ENCODE measurements at regions not wholly inside any gene's neighbourhood (a gene's known extent, or its start where the extent isn't known, plus 50 kb on each side); places are given as distances from the start of the nearest gene placed in this dataset.

DNA sequence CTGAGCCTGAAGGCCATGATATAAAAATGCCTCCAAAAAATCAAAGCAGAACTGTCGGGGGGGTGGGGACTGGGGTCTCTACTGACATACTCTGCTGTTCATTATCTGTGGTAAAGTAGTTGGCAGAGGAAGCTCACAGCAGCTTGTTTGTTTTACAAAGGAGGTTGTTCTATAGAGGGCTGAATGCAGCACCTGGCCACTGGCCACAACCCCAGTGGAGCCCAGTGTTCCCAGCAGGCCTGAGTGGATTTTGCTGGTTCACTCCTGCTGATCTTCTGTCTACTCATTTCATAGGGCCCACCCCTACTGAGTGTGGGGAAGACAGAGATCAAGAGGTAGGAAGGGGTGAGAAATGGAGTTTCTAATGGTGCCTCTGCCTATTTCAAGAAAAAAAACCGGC is 125.5 kb downstream of the DIPK2A start:
- in situ Hi-C loops (cut with MboI; ENCODE audit: low pct_unique_long_range_greater_than_20kb in 2 of 9, low sequenced_read_pairs in 9 of 9, unreplicated experiment in 9 of 9): no loop called here
- Histone ChIP-seq H3K27ac (no peak overlapping the region), H3K4me3 (no peak overlapping the region), H3K4me1 (replicated peaks in 1 of 2) (peaks cover 0 to 11% of the 10 kb centered on the region in 2 donors)
- ATAC-seq (replicated peaks in 6 of 8): peak in 1 of 8 experiments; percentile 51
- 0 to 67% (median 50%) methylated on average over 1 to 2 of the region's 2 CpGs; no CpG with 5 or more reads in 5 of the 10 experiments for WGBS, 10 experiments

DNA sequence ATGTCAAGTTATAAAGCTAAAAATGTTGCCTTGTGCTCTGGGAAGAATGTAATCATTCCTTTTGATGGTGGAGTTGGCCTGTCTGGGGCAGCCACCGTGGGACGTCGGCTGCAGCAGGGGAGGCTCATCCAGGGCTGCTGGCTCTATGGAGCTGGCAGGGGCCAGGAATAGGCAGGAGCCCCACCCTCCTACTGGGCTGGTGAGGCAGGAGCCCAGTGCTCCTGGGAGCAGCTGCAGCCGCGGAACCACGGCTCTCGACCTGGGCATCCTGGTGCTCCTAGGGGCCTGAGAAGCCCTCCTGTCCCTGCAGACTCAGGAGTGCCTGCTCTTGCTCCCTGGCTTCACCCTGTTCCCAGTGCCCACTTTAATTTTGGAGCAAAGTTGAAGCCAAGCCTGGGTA is 127.1 kb downstream of the DIPK2A start:
- Histone ChIP-seq H3K4me3 (no peak overlapping the region), H3K4me1 (replicated peaks in 1 of 2) (peaks cover 2 to 25% of the 10 kb centered on the region in 2 donors), H3K27ac (no peak overlapping the region)
- WGBS, 10 experiments: 47 to 93% (median 60%) methylated on average over 1 to 4 of the region's 7 CpGs; no CpG with 5 or more reads in 7 of the 10 experiments
- no peak for ATAC-seq (replicated peaks in 6 of 8)
- in situ Hi-C loops (cut with MboI; ENCODE audit: low pct_unique_long_range_greater_than_20kb in 2 of 9, low sequenced_read_pairs in 9 of 9, unreplicated experiment in 9 of 9): no loop called here

DNA sequence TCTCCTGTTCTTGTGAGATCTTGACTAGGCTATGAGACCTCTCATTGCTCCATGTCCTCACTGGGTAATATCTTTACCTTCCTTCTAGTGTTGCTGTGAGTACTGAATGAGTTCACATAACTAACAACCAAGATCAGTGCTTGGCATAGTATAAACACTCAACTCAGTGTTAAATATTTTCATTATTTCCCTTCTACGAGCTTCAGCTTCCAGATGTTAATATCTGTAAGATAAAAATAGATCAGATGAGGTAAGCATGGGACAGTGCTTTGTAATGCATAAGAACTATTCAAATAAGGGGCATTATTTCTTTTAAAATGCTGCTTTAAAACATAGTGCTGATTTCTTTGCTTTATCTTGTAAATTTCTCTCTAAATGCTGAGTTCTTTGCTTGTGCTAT is 130.8 kb downstream of the DIPK2A start:
- no peak overlapping the region for H3K27ac ChIP-seq
- H3K4me3 ChIP-seq: no peak overlapping the region
- H3K4me1 ChIP-seq (replicated peaks in 1 of 2): peaks cover 13 to 33% of the 10 kb centered on the region in 2 donors
- in situ Hi-C loops (cut with MboI; ENCODE audit: low pct_unique_long_range_greater_than_20kb in 2 of 9, low sequenced_read_pairs in 9 of 9, unreplicated experiment in 9 of 9): no loop called here
- 0 to 100% (median 71%) methylated on average over 1 of the region's 1 CpG; no CpG with 5 or more reads in 2 of the 10 experiments for WGBS, 10 experiments
- ATAC-seq (replicated peaks in 6 of 8): peak in 5 of 8 experiments; percentile 29 to 52 (median 37)

DNA sequence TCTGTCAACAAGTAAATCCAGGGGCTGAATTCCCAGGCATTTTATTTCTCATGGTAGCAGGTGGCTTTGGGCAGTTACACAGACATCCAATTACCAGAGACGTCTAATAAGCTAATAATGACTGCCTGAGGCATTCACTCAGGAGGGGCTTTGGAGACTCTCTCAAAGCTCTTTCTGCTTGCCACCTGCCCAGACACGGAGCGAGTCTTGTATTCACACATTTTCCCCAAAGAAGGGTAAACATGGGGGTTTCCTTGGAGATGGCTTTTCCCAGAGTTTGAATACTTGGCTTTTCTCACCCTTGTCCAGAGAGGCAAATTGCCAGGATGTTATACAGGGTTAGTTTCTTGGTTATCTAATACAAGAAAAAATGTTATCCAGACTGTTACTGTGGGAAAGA is 132.6 kb downstream of the DIPK2A start:
- H3K4me3 ChIP-seq: no peak overlapping the region
- in situ Hi-C loops (cut with MboI; ENCODE audit: low pct_unique_long_range_greater_than_20kb in 2 of 9, low sequenced_read_pairs in 9 of 9, unreplicated experiment in 9 of 9): no loop called here
- H3K4me1 ChIP-seq (replicated peaks in 1 of 2): peaks cover 13 to 33% of the 10 kb centered on the region in 2 donors
- WGBS, 10 experiments: 0 to 79% (median 0%) methylated on average over 1 to 3 of the region's 3 CpGs; no CpG with 5 or more reads in 1 of the 10 experiments
- ATAC-seq (replicated peaks in 6 of 8): peak in 5 of 8 experiments; percentile 86 to 95 (median 92)
- peak overlapping the region in 1 of 2 donors; percentile 86 for H3K27ac ChIP-seq

DNA sequence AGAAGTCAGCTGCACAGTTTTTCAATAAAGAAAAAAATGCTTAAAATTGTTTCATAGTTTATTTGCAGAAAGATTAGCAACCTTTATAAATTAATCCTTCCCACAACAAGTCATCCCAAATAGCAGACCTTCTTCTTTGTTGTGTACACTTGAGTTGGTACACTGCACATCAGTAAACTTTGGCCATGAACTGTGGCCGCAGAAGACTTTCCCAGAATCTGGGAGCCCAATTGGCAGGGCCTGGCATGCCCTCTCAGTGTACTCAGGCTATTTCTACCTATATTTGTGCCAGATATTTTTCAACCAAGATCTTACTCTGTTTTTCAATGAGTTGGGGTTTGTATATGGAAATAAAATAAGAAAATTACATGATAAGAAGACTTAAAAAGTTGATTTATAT is 133.1 kb downstream of the DIPK2A start:
- 0 to 100% (median 67%) methylated on average over 1 of the region's 1 CpG; no CpG with 5 or more reads in 3 of the 10 experiments for WGBS, 10 experiments
- no peak overlapping the region for H3K4me3 ChIP-seq
- in situ Hi-C loops (cut with MboI; ENCODE audit: low pct_unique_long_range_greater_than_20kb in 2 of 9, low sequenced_read_pairs in 9 of 9, unreplicated experiment in 9 of 9): no loop called here
- peak in 1 of 8 experiments; percentile 24 for ATAC-seq (replicated peaks in 6 of 8)
- peaks cover 13 to 33% of the 10 kb centered on the region in 2 donors for H3K4me1 ChIP-seq (replicated peaks in 1 of 2)
- peak overlapping the region in 1 of 2 donors; percentile 86 for H3K27ac ChIP-seq

DNA sequence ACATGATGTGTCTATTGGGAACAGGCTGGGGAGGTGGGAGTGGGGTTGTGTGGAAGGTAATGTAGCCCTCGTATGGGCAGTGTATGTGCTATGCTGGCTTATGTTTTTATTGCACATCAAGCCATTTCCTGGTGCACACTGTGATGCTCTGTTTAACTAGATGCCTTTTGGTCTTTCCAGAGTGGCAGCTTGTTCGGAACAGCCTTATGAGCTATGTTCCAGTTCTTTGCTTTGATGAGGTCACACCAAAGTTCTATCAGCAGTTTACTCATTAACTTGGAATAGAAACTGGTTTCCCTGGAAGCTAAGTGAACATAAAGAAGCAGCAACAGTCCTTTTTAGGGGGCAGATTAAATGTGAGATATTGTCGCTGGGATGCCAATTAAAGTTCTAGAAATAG is 133.9 kb downstream of the DIPK2A start:
- ATAC-seq (replicated peaks in 6 of 8): peak in 2 of 8 experiments; percentile 26 to 33
- peak overlapping the region in 1 of 2 donors; percentile 42 for H3K27ac ChIP-seq
- peaks cover 13 to 33% of the 10 kb centered on the region in 2 donors for H3K4me1 ChIP-seq (replicated peaks in 1 of 2)
- 45 to 85% (median 67%) methylated on average over 1 to 3 of the region's 3 CpGs; no CpG with 5 or more reads in 1 of the 10 experiments for WGBS, 10 experiments
- in situ Hi-C loops (cut with MboI; ENCODE audit: low pct_unique_long_range_greater_than_20kb in 2 of 9, low sequenced_read_pairs in 9 of 9, unreplicated experiment in 9 of 9): no loop called here
- no peak overlapping the region for H3K4me3 ChIP-seq

DNA sequence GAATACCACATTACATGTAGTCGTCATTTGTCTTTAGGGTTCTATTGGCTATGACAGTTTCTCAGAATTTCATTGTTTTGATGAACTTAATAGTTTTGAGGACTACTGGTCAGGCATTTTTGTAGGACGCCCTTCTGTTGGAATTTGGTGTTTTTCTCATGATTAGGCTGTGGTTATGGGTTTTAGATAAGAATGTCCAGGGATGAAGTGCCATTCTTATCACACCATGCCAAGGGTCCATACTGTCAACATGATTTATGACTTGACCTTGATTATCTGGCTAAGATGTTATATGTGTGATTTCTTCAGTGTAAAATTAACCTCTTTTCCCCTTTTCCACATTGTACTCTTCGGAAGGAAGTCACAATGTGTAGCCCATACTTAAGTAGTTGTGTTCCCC is 135.3 kb downstream of the DIPK2A start:
- no peak overlapping the region for H3K4me3 ChIP-seq
- in situ Hi-C loops (cut with MboI; ENCODE audit: low pct_unique_long_range_greater_than_20kb in 2 of 9, low sequenced_read_pairs in 9 of 9, unreplicated experiment in 9 of 9): no loop called here
- peaks cover 13 to 29% of the 10 kb centered on the region in 2 donors for H3K4me1 ChIP-seq (replicated peaks in 1 of 2)
- H3K27ac ChIP-seq: no peak overlapping the region
- ATAC-seq (replicated peaks in 6 of 8): no peak
- 0 to 100% (median 46%) methylated on average over 1 to 3 of the region's 3 CpGs; no CpG with 5 or more reads in 3 of the 10 experiments for WGBS, 10 experiments

DNA sequence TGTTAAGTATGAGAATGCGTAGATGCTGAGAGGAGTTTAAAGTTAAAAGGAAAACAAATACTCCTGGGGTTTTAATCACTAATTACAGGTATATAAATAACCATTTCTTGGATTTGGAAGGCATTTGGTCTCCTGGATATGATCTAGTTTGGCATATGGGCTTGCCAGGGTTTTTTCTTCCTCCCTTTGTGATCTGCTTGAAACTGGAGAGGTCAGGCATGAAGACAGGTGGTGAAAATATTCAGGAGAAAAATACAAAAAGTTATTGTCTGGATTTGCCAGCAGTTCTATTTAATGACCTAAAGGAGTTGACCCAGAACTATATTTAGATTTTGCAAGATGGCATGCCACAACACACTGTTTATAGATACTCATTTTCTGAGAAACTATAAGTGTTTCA is 136.3 kb downstream of the DIPK2A start:
- 57 to 100% (median 100%) methylated on average over 1 of the region's 1 CpG; no CpG with 5 or more reads in 4 of the 10 experiments for whole genome bisulfite sequencing, 10 experiments
- H3K4me1 ChIP-seq (replicated peaks in 1 of 2): peaks cover 13 to 21% of the 10 kb centered on the region in 2 donors
- in situ Hi-C loops (cut with MboI; ENCODE audit: low pct_unique_long_range_greater_than_20kb in 2 of 9, low sequenced_read_pairs in 9 of 9, unreplicated experiment in 9 of 9): no loop called here
- no peak overlapping the region for H3K4me3 ChIP-seq
- no peak for ATAC-seq (replicated peaks in 6 of 8)
- H3K27ac ChIP-seq: no peak overlapping the region

DNA sequence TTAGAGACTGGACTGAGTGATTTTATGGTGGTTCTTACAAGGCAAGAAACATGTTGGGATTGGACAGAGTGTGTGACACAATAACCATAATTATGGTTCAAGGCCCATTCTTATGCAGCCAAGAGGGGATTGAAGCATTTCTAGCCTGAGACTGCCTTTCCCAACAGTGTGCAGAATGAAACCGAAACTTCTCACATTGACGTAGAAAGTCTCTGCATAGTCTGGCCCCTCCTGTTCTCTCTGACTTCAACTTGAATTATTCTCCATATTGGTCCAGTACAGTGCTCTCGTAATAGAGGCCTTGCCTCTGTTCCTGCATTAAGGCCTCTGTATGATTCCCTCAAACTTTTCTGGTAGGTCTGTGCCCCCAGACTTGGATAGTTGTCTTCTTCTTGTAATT is 138.3 kb downstream of the DIPK2A start:
- peak in 1 of 8 experiments; percentile 79 for ATAC-seq (replicated peaks in 6 of 8)
- H3K27ac ChIP-seq: no peak overlapping the region
- in situ Hi-C loops (cut with MboI; ENCODE audit: low pct_unique_long_range_greater_than_20kb in 2 of 9, low sequenced_read_pairs in 9 of 9, unreplicated experiment in 9 of 9): no loop called here
- no peak overlapping the region for H3K4me3 ChIP-seq
- WGBS, 10 experiments: 50 to 93% (median 86%) methylated on average over 1 to 3 of the region's 3 CpGs; no CpG with 5 or more reads in 3 of the 10 experiments
- H3K4me1 ChIP-seq (replicated peaks in 1 of 2): peaks cover 6 to 11% of the 10 kb centered on the region in 2 donors

DNA sequence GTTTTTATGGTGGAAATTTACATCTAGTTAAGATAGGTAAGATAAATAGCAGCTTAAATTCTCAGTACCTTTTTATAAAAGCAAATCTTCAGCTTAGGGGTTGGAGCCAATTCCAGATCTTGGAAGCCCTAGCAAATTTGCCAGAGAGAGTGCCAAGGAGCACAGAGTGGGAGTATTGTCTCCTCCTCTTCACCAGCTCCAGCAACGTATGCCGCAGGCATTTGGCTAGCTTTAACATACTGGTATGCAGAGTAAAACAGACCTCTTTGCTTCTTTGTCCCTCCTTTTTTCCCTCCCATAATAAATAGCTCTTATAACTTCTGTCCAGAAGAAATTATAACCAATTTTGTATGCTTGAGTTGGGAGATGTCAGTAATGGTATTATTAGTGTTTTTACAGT is 140.4 kb downstream of the DIPK2A start:
- no peak for ATAC-seq (replicated peaks in 6 of 8)
- Histone ChIP-seq H3K4me3 (no peak overlapping the region), H3K27ac (no peak overlapping the region), H3K4me1 (replicated peaks in 1 of 2) (peaks cover 9 to 15% of the 10 kb centered on the region in 2 donors)
- in situ Hi-C loops (cut with MboI; ENCODE audit: low pct_unique_long_range_greater_than_20kb in 2 of 9, low sequenced_read_pairs in 9 of 9, unreplicated experiment in 9 of 9): no loop called here
- WGBS, 10 experiments: 0 to 100% (median 83%) methylated on average over 1 to 2 of the region's 2 CpGs; no CpG with 5 or more reads in 3 of the 10 experiments

DNA sequence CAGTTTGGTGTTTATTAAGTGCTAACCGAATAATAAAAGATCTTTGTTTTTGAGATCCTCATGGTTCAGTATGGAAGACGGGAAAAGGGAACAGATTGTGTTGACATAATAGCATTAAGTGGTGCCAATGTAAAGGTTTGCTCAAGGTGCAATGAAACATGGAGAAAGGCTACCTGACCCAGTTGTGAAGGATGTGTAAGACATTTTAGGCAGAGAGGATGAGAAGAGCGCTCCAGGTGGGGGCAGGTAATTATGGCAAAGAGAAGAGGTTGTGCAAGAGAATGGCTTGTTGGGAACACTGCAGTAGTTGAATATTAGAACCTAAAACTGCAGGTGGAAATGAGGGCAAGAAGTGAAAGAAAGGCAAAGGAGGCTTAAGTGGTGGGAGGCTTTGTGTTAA is 140.8 kb downstream of the DIPK2A start:
- no peak for ATAC-seq (replicated peaks in 6 of 8)
- in situ Hi-C loops (cut with MboI; ENCODE audit: low pct_unique_long_range_greater_than_20kb in 2 of 9, low sequenced_read_pairs in 9 of 9, unreplicated experiment in 9 of 9): no loop called here
- H3K4me1 ChIP-seq (replicated peaks in 1 of 2): peaks cover 9 to 15% of the 10 kb centered on the region in 2 donors
- no peak overlapping the region for H3K27ac ChIP-seq
- 38 to 100% (median 92%) methylated on average over 1 to 3 of the region's 3 CpGs; no CpG with 5 or more reads in 1 of the 10 experiments for WGBS, 10 experiments
- no peak overlapping the region for H3K4me3 ChIP-seq

DNA sequence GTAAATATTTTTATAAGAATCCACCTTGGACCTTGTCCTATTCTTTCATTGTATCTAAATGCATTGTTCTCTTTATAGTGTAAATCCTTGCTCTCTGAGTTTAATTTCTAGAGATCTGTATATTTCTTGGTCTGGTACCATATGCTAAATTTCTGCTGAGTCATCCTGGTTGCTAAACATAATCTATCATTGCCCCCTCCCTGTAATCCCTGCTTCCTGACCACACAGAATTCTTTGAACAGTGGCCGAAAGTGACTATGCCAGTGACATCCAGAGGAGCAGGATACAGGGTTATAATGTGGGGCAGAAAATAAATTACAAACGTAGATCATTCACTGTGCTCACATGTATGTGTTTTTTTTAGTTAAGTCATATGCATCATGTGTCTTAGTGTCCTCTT is 143.1 kb downstream of the DIPK2A start:
- Histone ChIP-seq H3K4me1 (replicated peaks in 1 of 2) (peaks cover 19 to 30% of the 10 kb centered on the region in 2 donors), H3K4me3 (no peak overlapping the region), H3K27ac (no peak overlapping the region)
- peak in 7 of 8 experiments; percentile 60 to 94 (median 69) for ATAC-seq (replicated peaks in 6 of 8)
- WGBS, 10 experiments: 10 to 83% (median 58%) methylated on average over 1 to 2 of the region's 2 CpGs; no CpG with 5 or more reads in 2 of the 10 experiments
- in situ Hi-C loops (cut with MboI; ENCODE audit: low pct_unique_long_range_greater_than_20kb in 2 of 9, low sequenced_read_pairs in 9 of 9, unreplicated experiment in 9 of 9): no loop called here

DNA sequence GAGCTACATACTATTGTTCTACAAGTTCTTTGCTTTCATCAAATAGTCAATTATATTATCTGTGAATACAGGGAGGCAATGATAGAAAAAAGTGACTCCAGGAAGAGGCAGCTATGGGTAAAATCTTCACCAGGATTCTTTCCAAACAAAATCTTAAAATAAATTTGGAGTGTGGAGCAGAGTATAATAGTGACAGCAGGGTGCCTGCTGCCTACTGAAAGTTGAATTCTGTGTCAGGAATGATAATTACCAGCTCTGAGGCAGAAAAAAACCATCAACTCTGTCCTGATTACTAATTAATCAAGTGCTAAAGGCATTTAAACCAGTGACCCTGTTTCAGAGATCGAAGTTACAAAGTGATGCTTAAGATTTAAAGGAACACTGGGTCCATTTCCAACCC is 148.0 kb downstream of the DIPK2A start:
- ATAC-seq (replicated peaks in 6 of 8): peak in 3 of 8 experiments; percentile 52 to 61 (median 53)
- 0 to 83% (median 7%) methylated on average over 1 of the region's 1 CpG; no CpG with 5 or more reads in 1 of the 10 experiments for WGBS, 10 experiments
- peaks cover 19 to 31% of the 10 kb centered on the region in 2 donors for H3K4me1 ChIP-seq (replicated peaks in 1 of 2)
- H3K4me3 ChIP-seq: no peak overlapping the region
- in situ Hi-C loops (cut with MboI; ENCODE audit: low pct_unique_long_range_greater_than_20kb in 2 of 9, low sequenced_read_pairs in 9 of 9, unreplicated experiment in 9 of 9): no loop called here
- no peak overlapping the region for H3K27ac ChIP-seq

DNA sequence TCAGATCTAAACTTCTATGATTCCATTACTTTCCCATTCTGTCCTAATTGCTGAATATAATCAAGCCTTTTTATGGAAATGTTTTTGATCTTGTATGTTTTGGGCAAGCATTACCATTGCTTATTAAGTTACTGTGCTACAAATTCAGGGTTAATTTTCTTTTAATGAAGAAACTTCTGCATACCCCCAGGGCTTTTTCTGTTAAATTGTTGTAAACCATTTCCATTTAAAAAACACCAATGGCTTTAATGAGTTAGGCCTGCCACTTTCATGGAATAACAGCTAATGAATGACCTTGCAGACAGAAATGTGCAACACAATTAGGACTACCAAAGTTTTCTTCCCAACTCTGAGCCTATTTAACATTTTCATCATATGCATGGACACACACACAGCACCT is 150.0 kb downstream of the DIPK2A start:
- H3K27ac ChIP-seq: no peak overlapping the region
- no peak for ATAC-seq (replicated peaks in 6 of 8)
- H3K4me3 ChIP-seq: no peak overlapping the region
- H3K4me1 ChIP-seq (replicated peaks in 1 of 2): peaks cover 14 to 17% of the 10 kb centered on the region in 2 donors
- in situ Hi-C loops (cut with MboI; ENCODE audit: low pct_unique_long_range_greater_than_20kb in 2 of 9, low sequenced_read_pairs in 9 of 9, unreplicated experiment in 9 of 9): no loop called here

Measured in motor neuron (in vitro differentiated cells).